MM.1S (cell line): ENCODE measurements at regions not wholly inside any gene's neighbourhood (a gene's known extent, or its start where the extent isn't known, plus 50 kb on each side); places are given as distances from the start of the nearest gene placed in this dataset.

Source experiments
- EZH2 ChIP-seq: fragments of 300-600 bp; sonication (generic); optimal IDR thresholded peaks from 2 replicates; pipeline ENCODE3; 2017; ENCODE audit warnings: low read depth, mild to moderate bottlenecking, antibody characterized with exemption, low read length, mixed read lengths
- TF ChIP-seq, protein P1 (sequence below): fragments of 300-600 bp; sonication (generic); IDR thresholded peaks from 2 replicates; pipeline ENCODE4 v1.5.1; 2016; ENCODE audit warnings: antibody characterized with exemption, low read length, mixed read lengths

GRCh38 chr12:9324782-9325181, 116.6 kb upstream of the PZP start:
- TF ChIP-seq, protein P1, sequence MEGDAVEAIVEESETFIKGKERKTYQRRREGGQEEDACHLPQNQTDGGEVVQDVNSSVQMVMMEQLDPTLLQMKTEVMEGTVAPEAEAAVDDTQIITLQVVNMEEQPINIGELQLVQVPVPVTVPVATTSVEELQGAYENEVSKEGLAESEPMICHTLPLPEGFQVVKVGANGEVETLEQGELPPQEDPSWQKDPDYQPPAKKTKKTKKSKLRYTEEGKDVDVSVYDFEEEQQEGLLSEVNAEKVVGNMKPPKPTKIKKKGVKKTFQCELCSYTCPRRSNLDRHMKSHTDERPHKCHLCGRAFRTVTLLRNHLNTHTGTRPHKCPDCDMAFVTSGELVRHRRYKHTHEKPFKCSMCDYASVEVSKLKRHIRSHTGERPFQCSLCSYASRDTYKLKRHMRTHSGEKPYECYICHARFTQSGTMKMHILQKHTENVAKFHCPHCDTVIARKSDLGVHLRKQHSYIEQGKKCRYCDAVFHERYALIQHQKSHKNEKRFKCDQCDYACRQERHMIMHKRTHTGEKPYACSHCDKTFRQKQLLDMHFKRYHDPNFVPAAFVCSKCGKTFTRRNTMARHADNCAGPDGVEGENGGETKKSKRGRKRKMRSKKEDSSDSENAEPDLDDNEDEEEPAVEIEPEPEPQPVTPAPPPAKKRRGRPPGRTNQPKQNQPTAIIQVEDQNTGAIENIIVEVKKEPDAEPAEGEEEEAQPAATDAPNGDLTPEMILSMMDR = no peak
- TF ChIP-seq EZH2 = no peak
